ENCODE measurements at regions not wholly inside any gene's neighbourhood (a gene's known extent, or its start where the extent isn't known, plus 50 kb on each side); places are given as distances from the start of the nearest gene placed in this dataset.

DNA sequence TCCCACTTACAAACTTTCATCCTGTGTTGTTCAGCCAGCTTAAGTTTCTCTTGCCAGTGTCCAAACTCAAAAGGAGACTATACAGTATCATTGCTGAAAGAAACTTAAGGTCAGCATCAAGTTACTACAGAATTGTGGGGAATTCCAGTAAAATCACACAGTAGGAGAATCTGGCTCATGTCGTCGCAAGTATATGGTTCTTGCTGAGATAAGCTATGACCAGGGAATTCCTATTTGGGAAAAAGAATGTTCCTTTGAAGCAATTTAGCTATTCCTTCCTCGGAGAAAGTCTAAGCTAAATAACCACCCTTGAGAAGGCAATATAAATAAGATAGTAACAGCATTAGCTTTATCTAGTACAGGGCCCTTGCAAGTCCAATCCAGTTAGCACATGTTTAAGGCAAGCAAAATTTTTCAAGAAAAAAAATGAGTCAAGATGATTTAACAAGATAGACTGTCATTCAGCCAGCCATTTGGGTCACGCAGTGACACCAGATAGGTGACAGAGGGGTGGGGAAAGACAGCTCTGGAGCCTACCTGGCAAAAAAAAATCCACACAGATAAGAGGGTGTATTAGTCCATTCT, 78.2 kb upstream of the THBS1 start:
- TF ChIP-seq, protein P1, sequence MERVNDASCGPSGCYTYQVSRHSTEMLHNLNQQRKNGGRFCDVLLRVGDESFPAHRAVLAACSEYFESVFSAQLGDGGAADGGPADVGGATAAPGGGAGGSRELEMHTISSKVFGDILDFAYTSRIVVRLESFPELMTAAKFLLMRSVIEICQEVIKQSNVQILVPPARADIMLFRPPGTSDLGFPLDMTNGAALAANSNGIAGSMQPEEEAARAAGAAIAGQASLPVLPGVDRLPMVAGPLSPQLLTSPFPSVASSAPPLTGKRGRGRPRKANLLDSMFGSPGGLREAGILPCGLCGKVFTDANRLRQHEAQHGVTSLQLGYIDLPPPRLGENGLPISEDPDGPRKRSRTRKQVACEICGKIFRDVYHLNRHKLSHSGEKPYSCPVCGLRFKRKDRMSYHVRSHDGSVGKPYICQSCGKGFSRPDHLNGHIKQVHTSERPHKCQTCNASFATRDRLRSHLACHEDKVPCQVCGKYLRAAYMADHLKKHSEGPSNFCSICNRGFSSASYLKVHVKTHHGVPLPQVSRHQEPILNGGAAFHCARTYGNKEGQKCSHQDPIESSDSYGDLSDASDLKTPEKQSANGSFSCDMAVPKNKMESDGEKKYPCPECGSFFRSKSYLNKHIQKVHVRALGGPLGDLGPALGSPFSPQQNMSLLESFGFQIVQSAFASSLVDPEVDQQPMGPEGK (CRISPR knock-in tag; IDR thresholded peaks at IDR 0.05): no peak
- TF ChIP-seq ZZZ3 (CRISPR knock-in tag; IDR thresholded peaks at IDR 0.05; ENCODE audit: borderline replicate concordance) (no peak), PRPF4 (IDR thresholded peaks at IDR 0.05; ENCODE audit: low read depth, low read length, poor library complexity, severe bottlenecking) (no peak), RBM22 (optimal IDR thresholded peaks at IDR 0.05; ENCODE audit: low read length) (no peak), FLYWCH1 (CRISPR knock-in tag; IDR thresholded peaks at IDR 0.05) (no peak), EP300 (IDR thresholded peaks at IDR 0.05; ENCODE audit: low read depth in 2 of 2, low read length in 2 of 2) (no peak), EP300 (CRISPR knock-in tag; IDR thresholded peaks at IDR 0.05; ENCODE audit: borderline replicate concordance) (no peak), CBX2 (IDR thresholded peaks at IDR 0.05; ENCODE audit: low read depth, low read length) (no peak), CBX2 (CRISPR knock-in tag; IDR thresholded peaks at IDR 0.05; ENCODE audit: low read depth) (no peak), SIN3A (IDR thresholded peaks at IDR 0.05; ENCODE audit: borderline replicate concordance, low read depth, low read length) (no peak), NONO (IDR thresholded peaks at IDR 0.05) (no peak), NONO (CRISPR knock-in tag; conservative IDR thresholded peaks at IDR 0.05) (no peak), POLR2AphosphoS5 (IDR thresholded peaks at IDR 0.05; ENCODE audit: low read depth, low read length) (no peak), FOSL2 (CRISPR knock-in tag; IDR thresholded peaks at IDR 0.05) (no peak), ZFP37 (CRISPR knock-in tag; IDR thresholded peaks at IDR 0.05; ENCODE audit: borderline replicate concordance) (no peak)
- TF ChIP-seq, protein P2, sequence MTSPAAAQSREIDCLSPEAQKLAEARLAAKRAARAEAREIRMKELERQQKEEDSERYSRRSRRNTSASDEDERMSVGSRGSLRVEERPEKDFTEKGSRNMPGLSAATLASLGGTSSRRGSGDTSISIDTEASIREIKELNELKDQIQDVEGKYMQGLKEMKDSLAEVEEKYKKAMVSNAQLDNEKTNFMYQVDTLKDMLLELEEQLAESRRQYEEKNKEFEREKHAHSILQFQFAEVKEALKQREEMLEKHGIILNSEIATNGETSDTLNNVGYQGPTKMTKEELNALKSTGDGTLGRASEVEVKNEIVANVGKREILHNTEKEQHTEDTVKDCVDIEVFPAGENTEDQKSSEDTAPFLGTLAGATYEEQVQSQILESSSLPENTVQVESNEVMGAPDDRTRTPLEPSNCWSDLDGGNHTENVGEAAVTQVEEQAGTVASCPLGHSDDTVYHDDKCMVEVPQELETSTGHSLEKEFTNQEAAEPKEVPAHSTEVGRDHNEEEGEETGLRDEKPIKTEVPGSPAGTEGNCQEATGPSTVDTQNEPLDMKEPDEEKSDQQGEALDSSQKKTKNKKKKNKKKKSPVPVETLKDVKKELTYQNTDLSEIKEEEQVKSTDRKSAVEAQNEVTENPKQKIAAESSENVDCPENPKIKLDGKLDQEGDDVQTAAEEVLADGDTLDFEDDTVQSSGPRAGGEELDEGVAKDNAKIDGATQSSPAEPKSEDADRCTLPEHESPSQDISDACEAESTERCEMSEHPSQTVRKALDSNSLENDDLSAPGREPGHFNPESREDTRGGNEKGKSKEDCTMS (CRISPR knock-in tag; conservative IDR thresholded peaks at IDR 0.05): no peak
- TF ChIP-seq, protein P3, sequence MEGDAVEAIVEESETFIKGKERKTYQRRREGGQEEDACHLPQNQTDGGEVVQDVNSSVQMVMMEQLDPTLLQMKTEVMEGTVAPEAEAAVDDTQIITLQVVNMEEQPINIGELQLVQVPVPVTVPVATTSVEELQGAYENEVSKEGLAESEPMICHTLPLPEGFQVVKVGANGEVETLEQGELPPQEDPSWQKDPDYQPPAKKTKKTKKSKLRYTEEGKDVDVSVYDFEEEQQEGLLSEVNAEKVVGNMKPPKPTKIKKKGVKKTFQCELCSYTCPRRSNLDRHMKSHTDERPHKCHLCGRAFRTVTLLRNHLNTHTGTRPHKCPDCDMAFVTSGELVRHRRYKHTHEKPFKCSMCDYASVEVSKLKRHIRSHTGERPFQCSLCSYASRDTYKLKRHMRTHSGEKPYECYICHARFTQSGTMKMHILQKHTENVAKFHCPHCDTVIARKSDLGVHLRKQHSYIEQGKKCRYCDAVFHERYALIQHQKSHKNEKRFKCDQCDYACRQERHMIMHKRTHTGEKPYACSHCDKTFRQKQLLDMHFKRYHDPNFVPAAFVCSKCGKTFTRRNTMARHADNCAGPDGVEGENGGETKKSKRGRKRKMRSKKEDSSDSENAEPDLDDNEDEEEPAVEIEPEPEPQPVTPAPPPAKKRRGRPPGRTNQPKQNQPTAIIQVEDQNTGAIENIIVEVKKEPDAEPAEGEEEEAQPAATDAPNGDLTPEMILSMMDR (CRISPR knock-in tag; IDR thresholded peaks at IDR 0.05): no peak
